GM18520 (cell line): ENCODE measurements at regions not wholly inside any gene's neighbourhood (a gene's known extent, or its start where the extent isn't known, plus 50 kb on each side); places are given as distances from the start of the nearest gene placed in this dataset.
"Not testable (repeated sequence)": the region's sequence is repeated elsewhere in the genome, so short reads cannot be mapped to it uniquely, and the experiment has no call there.

Experiments used
- ATAC-seq: cut with Tn5 transposase; IDR thresholded peaks from one replicate; pipeline ENCODE4 v1.9.1; 2021; ENCODE audit not compliant: unreplicated experiment

DNA sequence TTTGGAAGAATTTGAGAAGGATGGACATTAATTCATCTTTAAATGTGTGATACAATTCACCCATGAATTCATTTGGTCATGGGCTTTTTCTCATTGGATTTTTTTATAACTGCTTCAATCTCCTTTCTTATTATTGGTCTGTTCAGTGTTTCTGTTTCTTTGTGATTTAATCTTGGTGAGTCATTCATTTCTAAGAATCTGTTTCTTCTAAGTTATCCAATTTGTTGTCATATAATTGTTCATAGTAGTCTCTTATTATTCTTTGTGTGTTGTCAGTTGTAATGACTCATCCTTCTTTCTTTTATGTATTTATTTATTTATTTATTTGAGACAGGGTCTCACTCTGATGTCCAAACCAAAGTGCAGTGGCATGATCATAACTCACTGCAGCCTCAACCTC is 146.1 kb upstream of the ZNF267 start:
- no peak for ATAC-seq

GRCh38 chr16:31734265-31734664 is 139.3 kb upstream of the ZNF267 start:
- no peak for ATAC-seq

GRCh38 chr16:31745098-31745497 is 128.5 kb upstream of the ZNF267 start:
- ATAC-seq: not testable (repeated sequence)

DNA sequence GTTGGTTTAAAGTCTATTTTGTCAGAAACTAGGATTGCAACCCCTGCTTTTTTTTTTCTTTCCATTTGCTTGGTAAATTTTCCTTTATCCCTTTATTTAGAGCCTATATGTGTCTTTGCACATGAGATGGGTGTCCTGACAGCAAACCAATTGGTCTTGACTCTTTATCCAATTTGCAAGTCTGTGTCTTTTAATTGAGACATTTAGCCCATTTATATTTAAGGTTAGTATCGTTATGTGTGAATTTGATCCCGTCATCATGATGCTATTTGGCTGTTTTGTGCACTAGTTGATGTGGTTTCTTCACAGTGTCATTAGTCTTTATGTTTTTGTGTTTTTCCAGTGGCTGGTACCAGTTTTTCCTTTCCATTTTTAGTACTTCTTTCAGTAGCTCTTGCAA is 127.7 kb upstream of the ZNF267 start:
- no peak for ATAC-seq

DNA sequence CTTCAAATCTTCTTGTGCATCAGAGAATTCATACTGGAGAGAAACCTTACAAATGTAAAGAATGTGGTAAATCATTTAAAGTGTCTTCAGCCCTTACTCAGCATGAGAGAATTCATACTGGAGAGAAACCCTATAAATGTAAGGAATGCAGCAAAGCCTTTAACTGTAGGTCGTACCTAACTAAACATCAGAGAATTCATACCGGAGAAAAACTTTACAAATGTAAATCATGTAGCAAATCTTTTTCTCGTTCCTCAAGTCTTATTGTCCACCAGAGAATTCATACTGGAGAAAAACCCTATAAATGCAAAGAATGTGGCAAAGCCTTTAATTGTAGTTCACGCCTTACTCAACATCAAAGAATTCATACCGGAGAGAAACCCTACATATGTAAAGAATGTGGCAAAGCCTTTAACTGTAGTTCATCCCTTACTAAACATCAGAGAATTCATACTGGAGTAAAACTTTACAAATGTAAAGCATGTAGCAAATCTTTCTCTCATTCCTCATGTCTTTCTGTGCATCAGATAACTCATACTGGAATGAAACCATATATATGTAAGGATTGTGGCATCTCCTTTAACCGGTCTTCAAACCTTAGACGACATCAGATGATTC is 118.5 kb upstream of the ZNF267 start:
- no peak for ATAC-seq

- ATAC-seq: no peak
Measured at GRCh38 chr16:31764103-31764502, 109.5 kb upstream of the ZNF267 start.

DNA sequence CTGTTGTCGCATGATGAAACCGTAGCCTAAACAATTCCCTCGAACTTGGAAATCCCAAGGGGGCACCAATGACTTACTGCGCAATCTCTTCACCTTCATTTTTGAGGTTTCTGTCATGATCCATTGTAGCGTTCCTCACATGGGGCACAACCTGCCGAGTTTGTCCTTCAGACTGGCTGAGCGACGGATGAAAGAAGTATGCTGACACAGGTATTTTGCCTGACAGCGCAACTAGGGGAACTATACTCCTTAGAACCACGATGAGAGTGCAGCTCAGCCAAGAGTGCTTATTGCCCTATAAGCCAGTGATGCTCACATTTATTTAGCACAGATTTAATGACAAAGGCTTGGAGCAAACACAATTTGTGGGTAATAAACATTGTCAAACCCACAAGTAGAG is 106.3 kb upstream of the ZNF267 start:
- no peak for ATAC-seq

DNA sequence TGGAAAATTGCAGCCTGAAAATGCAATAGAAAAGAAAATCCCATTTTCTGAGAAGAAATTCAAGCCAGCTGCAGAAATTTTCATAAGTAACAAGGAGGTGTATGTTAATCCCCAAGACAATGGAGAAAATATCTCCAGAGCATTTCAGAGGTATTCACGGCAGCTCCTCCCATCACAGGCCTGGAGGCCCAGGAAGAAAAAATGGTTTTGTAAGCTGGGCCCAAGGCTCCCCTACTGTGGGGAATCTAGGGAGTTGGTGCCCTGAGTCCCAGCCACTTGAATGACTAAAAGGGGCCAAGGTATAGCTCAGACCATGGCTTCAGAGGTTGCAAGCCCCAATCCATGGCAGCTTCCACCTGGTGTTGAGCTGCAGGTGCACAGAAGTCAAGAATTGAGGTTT is 93.3 kb upstream of the ZNF267 start:
- ATAC-seq: no peak

- no peak for ATAC-seq
Measured at GRCh38 chr16:31785126-31785525, 88.5 kb upstream of the ZNF267 start.

DNA sequence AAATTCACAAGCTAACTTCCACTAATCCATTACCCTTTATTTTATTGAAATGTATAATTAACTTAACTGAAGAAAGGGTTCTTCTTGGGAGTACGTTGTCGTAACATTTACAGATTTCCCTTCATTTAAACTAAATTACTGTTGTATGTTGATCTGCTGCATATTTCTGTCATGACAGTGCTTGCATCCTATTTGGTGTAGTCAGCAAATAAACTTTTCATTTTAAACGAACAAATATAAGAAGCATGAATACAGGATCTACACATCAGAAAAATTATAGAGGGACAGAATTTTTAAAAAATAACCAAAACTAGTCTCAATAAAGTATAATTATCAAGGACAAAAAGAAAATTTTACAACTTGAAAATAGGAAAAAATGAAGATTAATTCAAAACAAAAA is 66.5 kb upstream of the ZNF267 start:
- no peak for ATAC-seq

GRCh38 chr16:31810863-31811262 is 62.7 kb upstream of the ZNF267 start:
- ATAC-seq: no peak

GRCh38 chr16:31816141-31816540 is 57.5 kb upstream of the ZNF267 start:
- ATAC-seq: not testable (repeated sequence)

GRCh38 chr16:31819386-31819785 is 54.2 kb upstream of the ZNF267 start:
- ATAC-seq: no peak

GRCh38 chr16:31819948-31820347 is 53.7 kb upstream of the ZNF267 start:
- ATAC-seq: no peak
